ENCODE measurements at regions not wholly inside any gene's neighbourhood (a gene's known extent, or its start where the extent isn't known, plus 50 kb on each side); places are given as distances from the start of the nearest gene placed in this dataset.
"Not testable (repeated sequence)": the region's sequence is repeated elsewhere in the genome, so short reads cannot be mapped to it uniquely, and the experiment has no call there.

DNA sequence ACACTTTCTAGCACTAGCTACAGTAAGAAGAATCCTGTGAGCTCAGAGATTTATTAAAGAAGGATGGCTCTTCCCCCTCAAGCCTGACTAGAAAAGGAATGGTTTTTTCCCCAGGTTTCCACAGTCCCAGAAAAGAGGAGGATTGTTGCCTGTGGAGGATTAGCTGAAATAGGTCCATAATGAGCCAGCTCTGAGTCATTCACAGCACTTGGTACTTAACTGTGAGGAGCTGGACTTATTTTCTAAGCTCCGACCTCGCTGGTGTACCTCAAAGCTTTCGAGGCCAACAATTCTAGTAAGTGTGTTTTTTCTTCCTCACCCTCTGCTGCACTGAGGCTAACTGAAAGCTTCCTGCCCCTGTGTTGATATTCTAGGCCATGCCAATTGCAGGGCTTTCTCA lies 222.5 kb upstream of the IL12B start:
- ATAC-seq, result no peak
- DNase-seq (ENCODE audit: low spot score), result no peak
- intact Hi-C loops (cut with DNase I), result no loop called here

DNA sequence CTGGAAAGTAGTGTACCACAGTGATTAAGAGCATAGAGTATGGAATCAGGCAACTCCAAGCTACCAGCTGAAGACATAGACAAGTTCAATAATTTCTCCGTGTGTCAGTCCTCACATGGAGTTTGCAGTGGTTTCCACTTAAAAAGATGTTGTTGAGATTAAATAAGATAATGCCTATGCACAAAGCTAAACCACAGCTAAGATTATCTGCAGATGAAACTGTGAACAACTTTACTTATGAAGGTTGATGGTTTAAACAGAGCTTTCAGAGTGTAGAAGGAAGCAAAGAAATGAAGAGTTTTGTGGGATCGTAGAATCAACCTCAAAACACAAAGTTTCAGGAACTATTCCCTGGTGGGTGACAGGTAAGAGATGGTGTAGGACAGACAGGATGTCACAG lies 223.5 kb upstream of the IL12B start:
- intact Hi-C loops (cut with DNase I), result no loop called here
- DNase-seq (ENCODE audit: low spot score) (no peak), ATAC-seq (no peak)

DNA sequence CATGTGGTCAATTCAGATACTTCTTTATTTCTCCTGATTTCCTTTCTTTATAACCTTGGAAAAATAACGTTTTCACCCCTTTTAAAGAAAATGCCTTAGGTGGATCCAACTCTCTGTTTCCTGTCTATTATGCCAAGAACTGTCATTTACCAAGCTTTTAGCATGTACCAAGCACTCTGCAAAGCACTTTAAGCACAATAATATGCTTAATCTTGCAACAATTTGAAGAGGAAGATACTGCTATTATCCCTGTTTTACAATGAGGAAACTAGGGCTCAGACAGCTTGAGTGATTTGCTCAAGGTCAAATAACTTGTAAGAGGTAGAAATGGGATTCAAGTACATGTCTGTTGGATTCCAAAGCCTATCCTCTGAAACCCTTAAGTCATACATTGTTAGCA lies 224.8 kb upstream of the IL12B start:
- ATAC-seq (no peak), DNase-seq (ENCODE audit: low spot score) (no peak)
- intact Hi-C loops (cut with DNase I), result no loop called here

DNA sequence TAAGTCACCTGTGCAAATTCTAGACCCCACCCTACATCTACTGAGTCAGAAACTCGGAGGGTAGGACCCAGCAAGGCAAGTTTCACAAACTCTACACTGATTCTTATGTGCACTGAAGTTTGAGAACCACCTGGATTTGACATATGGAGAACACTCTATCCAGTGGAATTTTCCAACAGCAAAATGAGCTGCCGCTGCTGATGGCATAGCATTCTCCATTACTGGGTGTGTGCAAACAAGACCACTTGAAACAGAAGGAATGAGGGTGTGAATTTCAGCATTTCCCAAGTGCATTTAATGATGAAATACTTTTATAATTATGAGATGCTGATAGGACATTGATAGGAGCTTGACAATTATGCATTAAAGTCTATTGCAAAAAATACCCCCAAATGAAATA lies 229.1 kb upstream of the IL12B start:
- DNase-seq (ENCODE audit: low spot score) (no peak), ATAC-seq (no peak)
- intact Hi-C loops (cut with DNase I), result no loop called here

DNA sequence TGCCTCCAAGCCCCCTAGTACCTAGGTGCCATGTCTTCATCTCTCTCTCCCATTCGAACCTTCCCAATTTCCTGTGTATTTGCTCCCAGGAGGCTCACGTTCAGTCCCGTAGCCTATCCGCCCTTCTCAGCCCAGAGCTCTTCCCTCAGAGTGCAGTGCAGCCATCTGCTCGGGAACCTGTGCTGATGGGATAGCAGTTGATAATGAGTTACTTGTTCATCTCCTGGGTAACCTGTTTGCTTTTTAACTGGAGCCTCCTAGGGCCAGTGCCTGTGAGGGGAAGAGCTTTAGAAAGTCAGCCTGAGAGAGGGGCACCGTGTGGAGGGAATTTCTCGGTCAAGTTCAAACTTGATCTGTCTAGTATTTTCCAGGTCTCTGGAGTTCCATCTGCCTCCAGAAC lies 229.8 kb upstream of the IL12B start:
- intact Hi-C loops (cut with DNase I), result no loop called here
- ATAC-seq (no peak), DNase-seq (ENCODE audit: low spot score) (no peak)

DNA sequence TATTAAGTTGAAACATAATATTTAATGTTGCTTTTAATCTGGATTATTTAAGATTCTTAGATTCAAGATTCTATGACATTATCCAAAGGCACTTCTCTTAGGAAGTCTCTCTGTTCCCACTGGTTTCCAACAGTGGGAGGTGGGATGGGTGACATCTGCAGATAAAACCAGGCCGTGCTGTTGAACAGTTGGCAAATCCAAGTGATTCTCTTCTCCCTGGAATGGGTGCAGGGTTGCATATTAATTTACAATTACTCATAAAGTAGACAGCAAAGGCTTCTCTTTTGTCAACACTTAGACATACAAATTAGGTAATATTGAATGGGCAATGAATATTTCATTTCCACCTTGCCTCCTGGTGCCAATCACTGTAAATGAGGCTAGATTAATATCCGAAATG lies 233.7 kb upstream of the IL12B start:
- intact Hi-C loops (cut with DNase I), result no loop called here
- DNase-seq (ENCODE audit: low spot score) (no peak), ATAC-seq (no peak)

DNA sequence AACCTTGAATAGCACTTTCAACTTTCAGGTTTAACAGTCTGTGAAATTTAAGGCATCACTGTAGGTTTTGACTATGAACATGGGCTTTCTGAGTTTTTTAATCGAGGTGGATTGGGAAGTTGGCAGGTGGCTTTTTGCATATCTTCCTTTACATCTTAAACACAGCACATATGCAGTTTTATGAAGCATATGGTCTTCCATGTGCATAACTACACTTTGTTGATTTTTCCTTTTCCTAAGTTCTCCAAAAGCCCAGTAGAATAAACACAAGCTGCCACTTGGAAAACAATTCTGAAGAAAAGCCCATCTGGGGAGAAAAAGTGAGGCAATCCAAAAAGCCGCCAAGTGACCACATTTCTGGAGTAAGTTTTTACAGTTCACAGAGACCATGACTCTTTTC lies 236.5 kb upstream of the IL12B start:
- intact Hi-C loops (cut with DNase I), result no loop called here
- DNase-seq (ENCODE audit: low spot score) (no peak), ATAC-seq (no peak)

DNA sequence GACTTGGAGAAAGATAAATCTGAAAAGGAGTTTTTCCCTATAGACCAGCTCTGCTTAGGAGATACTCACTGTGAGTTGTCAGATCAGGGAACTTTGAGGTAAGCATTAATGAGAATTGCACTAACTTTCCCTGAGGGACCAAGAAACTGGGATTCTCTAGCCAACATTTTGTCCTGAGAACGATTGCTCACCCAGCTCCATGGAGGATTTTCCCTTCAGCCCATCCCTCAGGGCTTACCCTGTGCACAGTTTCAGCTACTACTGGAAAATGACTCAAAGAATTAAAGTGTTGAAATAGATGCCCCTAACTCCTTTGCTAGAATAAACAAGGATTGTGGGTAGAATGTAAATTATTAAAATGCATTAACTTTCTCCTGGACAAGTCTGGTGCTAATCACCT lies 237.2 kb upstream of the IL12B start:
- DNase-seq (ENCODE audit: low spot score) (no peak), ATAC-seq (no peak)
- intact Hi-C loops (cut with DNase I), result no loop called here

DNA sequence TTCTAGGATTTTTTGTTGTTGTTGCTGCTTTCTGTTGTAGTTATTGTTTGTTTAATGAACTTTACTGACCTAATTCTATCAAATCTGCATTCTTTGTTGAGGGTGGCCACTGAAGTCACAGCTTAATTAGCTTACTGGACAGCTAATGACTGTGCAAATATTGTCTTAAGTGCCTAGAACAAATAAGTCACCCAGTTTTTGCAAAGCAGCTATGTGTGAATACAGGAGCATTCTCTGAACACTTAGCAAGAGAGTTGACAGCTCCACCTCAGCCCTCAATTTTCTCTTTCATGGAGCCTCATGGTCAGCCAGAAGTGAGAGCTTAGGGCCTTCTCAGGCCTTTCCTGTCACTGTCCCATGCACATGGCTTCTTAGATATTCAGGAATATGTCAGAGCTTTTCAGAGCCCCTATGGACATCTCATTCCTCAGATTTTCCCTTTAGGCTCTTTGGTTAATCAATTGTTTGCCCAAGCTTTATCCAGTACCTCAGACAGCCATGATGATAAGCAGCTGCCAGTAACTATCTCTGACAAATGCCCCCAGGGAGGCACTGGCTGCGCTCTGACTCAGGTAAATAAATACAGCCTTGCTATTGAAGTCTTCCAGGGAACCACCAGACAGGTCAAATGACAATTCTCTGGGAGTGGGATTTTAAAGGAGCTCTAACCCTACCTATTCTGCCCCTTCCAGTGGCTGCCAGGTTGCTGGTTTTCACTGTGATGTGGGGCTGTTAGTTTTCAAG lies 241.4 kb upstream of the IL12B start:
- DNase-seq (ENCODE audit: low spot score) (no peak), ATAC-seq (no peak)
- intact Hi-C loops (cut with DNase I), result no loop called here

DNA sequence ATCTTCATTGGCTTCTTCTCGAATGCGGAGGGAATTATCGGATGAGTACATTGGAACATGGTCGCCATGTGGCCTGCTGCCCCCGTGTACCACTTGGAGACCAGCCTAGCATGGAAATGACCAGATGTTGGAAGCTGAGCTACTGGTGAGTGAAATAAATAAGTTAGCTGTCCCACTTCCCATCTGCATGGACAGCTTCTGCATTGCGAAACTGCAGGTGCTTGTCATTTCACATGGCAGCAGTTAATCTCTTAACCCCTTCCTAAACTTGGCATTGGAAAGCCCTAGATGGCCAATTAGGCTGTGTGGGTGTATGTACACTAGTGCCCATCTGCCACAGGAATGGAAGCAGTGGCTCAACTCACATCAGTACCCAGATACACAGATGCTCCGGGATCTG lies 246.6 kb upstream of the IL12B start:
- ATAC-seq (no peak), DNase-seq (ENCODE audit: low spot score) (no peak)
- intact Hi-C loops (cut with DNase I), result no loop called here

DNA sequence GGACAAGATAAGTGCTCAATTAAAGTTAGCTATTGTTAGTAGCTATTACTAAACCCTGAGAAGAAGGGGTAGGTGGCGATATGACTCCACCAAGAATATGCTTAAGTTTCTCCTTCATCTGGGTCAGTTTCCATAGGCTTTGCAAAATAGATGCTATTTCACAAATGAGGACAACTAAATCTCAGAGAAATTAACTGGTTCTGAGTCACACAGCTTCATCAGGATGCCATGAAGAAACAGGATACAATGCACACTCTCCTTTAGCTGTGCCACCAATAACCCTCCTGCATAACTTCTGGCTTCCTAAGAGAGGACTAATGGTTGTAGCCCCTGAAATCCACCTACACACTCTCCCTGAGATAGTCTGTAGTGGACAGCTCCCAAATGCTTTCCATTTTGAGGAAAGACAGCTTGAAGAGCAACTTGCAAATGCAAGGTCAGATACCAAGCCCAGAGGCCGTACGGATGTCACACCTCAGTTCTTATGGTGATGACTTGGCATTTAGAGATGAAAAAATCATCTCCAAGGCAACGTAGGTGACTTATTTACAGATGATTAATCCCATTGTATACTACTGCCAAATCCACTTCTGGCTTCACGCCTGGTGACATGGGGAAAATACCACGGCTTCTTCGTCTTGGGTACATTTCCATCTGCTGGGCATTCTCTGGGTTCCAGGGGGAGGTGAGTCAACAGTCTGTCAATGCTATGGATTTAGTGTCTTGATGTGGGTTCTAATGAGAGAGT lies 251.4 kb upstream of the IL12B start:
- DNase-seq (ENCODE audit: low spot score) (no peak), ATAC-seq (no peak)
- intact Hi-C loops (cut with DNase I), result no loop called here

DNA sequence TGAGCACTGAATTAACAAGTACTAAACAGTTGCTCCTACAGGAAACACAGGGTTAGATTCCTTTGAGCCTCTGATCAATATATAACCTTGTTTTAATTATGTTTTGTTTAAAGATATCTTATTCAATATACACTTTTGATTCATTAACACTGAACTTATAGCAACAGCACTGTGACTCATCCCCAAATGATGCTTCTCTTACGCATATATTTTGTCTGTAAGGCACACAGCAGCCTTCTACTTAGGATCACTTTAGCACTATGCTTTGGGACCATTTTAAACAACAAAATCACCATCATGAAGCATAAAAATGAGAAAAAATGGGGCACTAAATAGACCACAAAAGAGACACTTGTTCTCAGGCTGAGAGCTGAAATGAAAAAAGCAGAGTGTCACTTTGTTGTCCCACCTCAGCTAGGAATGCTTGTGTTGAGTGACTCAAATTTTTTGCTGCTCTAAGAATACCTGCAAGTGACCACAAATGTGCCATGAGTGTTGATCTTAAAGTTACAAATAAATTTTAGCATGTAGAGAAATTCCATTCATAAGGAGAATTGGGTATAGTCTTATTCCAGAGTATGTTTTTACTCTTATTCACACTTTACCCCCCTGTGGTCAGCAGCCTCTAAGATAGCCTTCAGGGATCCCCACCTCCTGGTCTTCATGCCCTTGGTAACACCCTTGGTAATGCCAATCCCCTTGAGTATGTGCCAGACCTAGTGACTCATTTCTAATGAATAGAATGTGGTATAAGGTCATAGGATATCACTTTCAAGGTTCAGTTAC lies 252.7 kb upstream of the IL12B start:
- ATAC-seq, result no peak
- intact Hi-C loops (cut with DNase I), result no loop called here

DNA sequence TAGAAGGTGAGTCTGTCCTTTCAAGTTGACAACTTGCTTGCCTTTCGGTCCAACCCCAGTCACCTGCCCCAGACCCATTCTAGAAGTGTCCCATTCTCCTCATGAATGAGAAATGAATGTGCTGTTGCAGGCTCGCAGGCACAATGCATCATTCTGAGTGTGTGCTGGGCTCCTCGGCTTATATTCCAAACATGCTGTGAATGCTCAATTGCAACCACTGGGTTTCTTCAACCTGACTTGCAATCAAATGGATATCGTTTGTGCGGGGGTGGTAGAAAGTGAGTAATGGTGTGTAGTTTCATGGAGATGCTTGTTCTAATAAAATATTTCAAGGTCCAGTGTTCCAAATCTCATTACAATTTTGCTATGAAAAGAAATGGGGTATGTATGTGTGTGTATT lies 256.6 kb upstream of the IL12B start:
- ATAC-seq (no peak), DNase-seq (ENCODE audit: low spot score) (no peak)
- intact Hi-C loops (cut with DNase I), result no loop called here

More for the DNA sequence above, 252.7 kb upstream of the IL12B start:
- no peak for DNase-seq (ENCODE audit: low spot score)

DNA sequence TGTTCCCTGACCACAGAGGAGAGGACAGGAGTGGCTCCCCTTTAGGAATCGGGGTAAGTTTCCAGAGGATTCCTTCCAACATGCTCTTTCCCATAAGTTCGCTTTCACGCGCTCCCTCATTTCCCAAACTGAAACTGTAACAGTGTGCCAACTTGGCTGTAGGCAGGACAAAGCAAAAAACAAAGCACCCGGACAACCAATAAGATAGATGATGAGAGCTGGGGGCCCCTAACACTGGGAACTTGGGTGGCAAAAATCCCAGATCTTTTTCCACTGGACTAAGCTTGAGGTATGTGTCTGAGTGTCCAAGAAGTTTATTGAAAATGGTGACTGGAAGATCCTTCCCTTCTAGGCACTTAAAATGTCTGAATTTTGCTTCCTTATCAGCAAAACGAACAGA lies 258.7 kb upstream of the IL12B start:
- intact Hi-C loops (cut with DNase I), result no loop called here
- DNase-seq (ENCODE audit: low spot score) (no peak), ATAC-seq (no peak)

DNA sequence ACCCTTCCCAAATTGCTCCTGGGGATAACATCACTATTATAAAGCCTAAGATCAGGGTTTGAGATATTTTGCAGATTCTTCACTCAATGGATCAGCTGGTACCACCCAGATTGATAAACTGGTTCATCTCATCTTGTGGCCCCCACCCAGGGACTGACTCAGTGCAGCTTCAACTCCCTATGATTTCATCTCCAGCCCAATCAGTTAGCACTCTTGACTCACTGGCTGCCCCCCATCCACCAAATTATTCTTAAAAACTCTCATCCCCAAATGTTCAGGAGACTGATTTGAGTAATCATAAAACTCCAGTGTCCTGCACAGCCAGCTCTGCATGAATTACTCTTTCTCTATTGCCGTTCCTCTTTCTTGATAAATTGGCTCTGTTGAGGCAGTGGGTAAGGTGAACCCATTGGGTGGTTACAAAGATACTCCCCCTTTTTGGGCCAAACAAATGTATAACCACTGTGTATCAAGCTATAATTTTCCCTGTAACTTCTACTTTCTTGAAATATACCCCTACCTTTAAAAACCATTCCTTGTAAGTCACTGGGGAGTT lies 263.3 kb upstream of the IL12B start:
- DNase-seq (ENCODE audit: low spot score), result no peak
- ATAC-seq, result no peak
- intact Hi-C loops (cut with DNase I), result no loop called here

DNA sequence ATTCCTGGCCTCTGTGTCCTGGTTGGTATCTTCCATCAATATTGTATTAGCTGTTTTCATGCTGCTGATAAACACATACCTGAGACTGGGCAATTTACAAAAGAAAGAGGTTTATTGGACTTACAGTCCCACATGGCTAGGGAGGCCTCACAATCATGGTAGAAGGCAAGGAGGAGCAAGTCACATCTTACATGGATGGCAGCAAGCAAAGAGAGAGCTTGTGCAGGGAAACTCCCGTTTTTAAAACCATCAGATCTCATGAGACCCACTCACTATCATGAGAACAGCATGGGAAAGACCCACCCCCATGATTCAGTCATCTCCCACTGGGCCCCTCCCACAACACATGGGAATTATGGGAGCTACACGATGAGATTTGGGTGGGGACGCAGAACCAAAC lies 265.3 kb upstream of the IL12B start:
- ATAC-seq; DNase-seq (ENCODE audit: low spot score); intact Hi-C loops (cut with DNase I): not testable (repeated sequence)

DNA sequence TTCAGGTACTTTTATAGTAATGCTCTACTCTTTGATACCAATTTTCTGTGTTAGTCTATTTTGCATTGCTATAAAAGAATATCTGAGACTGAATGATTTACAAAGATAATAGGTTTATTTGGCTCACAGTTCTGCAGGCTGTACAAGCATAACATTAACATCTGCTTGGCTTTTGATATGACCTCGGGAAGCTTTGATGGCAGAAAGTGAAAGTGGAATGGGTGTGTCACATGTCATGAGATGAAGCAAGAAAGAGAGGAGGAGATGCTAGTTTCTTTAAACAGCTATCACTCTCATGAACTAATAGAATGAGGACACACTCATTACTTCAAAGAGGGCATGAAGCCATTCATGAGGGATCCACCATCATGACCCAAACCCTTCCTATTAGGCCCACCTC lies 270.9 kb upstream of the IL12B start:
- intact Hi-C loops (cut with DNase I), result no loop called here

DNA sequence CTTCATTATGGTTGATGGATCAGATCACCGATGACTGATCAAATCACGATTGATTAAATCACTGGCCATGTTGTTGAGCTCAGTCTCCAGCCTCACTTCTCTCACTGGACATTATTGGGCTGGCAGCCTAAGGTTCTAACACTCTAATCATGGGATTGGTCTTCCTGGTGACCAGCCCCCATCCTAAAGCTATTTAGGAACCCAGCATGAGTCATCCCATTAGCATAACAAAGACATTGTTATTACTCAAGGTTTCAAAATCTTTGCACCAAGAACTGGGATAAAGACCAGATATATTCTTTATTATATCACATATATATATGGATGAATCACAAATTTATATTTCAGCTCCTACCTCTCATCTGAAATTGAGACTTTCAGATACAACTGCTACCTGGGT lies 272.1 kb upstream of the IL12B start:
- no peak for DNase-seq (ENCODE audit: low spot score)
- no peak for ATAC-seq
- intact Hi-C loops (cut with DNase I), result no loop called here

More for the DNA sequence above, 270.9 kb upstream of the IL12B start:
- ATAC-seq (no peak), DNase-seq (ENCODE audit: low spot score) (no peak)

DNA sequence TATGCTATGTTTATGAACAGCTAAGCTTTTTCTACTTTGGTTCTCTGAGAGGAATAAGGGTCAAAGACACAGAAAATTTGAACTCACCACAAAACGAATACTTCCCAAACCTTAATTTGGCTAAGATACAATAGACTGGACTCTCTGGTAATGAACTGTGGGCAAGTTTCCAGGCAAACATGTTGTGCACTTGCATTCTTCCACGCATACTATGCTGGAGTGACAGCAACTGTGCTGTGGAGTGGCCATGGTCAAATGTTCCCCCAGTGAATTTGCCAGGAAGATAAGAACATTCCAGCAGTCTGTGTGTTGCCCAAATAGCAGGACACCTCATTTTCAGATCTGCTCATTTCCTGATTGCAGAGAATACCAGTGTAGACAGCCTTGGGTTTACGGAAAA lies 275.3 kb upstream of the IL12B start:
- DNase-seq (ENCODE audit: low spot score) (no peak), ATAC-seq (no peak)
- intact Hi-C loops (cut with DNase I), result no loop called here

DNA sequence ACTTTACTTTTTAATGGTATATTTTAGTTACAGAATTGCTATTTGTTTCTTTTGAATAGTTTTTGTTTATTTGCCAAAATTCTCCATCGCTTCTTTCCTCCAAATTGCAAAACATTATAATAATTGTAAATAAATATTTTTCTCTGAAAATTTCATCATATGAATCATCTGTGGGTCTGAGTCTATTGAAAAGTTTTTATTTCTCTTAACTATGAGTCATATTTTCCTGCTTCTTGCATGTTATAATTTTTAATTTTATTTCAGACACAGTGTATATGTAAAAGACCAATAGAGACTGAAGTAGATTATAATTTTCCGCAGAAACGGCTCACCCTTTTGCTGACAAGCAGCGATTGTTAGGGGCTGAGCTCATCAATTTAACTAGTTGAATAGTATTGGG lies 279.1 kb upstream of the IL12B start:
- intact Hi-C loops (cut with DNase I), result no loop called here
- ATAC-seq (no peak), DNase-seq (ENCODE audit: low spot score) (no peak)
